ENCODE measurements at regions not wholly inside any gene's neighbourhood (a gene's known extent, or its start where the extent isn't known, plus 50 kb on each side); places are given as distances from the start of the nearest gene placed in this dataset.

DNA sequence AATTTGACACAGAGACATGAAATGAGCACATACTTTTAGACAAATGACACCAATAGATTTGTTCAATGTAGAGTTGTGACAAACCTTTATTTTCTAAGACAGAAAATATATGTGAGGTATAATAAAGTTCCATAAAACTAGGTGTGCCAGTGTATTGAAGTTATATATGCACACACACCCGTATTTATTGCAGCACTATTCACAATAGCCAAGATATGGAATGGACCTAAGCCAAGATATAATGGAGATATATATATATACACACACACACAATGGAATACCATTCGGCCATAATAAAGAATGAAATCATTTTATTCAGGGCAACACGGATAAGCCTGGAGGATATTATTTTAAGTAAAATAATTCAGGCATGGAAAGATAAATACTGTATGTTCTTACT lies 1013.5 kb downstream of the KCNT2 start:
- no peaks in the 10 kb centered on the region for H3K27me3 ChIP-seq (replicated peaks in 1 of 2; ENCODE audit: control insufficient read depth in 2 of 2, extremely low read depth in 1 of 2, insufficient read depth in 2 of 2, low read length in 1 of 2)
- peaks cover 0 to 8% (median 0%) of the 10 kb centered on the region in 3 donors for H3K9me3 Mint-ChIP-seq
- no peak overlapping the region for H3K27ac Mint-ChIP-seq
- H3K36me3 Mint-ChIP-seq = no peaks in the 10 kb centered on the region
- no peak overlapping the region for H3K27ac ChIP-seq (ENCODE audit: low read length)
- WGBS (ENCODE audit: insufficient coverage) = no CpG with 5 or more reads among the region's 3 CpGs
- no peaks in the 10 kb centered on the region for H3K4me1 Mint-ChIP-seq
- no peak for DNase-seq
- H3K9me3 ChIP-seq = no peaks in the 10 kb centered on the region
- no peak overlapping the region for H3K4me3 Mint-ChIP-seq
- no peaks in the 10 kb centered on the region for H3K4me1 ChIP-seq (ENCODE audit: control insufficient read depth in 1 of 2, extremely low read depth in 1 of 2, insufficient read depth in 2 of 2, low read length in 2 of 2)
- ChIA-PET CTCF (interaction anchor here in 1 of 2 donors (0.6 kb wide), 1 partner anchor 23 kb away, joined by 4 read pairs; no protein-coding TSS in a partner anchor), POLR2A (no interaction called here)
- no peaks in the 10 kb centered on the region for H3K36me3 ChIP-seq (ENCODE audit: control insufficient read depth in 2 of 2, extremely low read depth in 1 of 2, insufficient read depth in 1 of 2, low read length in 1 of 2)
- no peak overlapping the region for H3K4me3 ChIP-seq (ENCODE audit: control insufficient read depth in 1 of 2, extremely low read depth in 1 of 2, low read length in 1 of 2)
- ATAC-seq (replicated peaks in 1 of 4) = no peak
- no peaks in the 10 kb centered on the region for H3K27me3 Mint-ChIP-seq

DNA sequence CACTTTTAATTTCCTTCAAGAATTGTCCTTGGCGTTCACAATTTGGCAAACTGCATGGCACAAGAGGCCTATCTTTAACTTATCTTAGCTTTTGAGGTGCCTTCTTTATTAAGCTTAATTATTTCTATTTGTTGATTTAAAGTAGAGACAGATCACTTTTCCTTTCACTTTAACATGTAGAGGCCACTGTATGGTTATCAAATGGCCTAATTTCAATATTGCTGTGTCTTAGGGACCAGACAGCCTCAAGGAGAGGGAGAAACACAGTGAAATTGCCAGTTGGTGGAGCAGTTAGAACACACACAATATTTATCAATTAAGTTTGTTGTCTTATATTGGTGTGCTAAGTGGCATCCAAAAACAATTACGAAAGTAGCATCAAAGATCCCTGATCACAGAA lies 1013.9 kb downstream of the KCNT2 start:
- Histone ChIP-seq H3K27me3 (replicated peaks in 1 of 2; ENCODE audit: control insufficient read depth in 2 of 2, extremely low read depth in 1 of 2, insufficient read depth in 2 of 2, low read length in 1 of 2) (no peaks in the 10 kb centered on the region), H3K4me3 (ENCODE audit: control insufficient read depth in 1 of 2, extremely low read depth in 1 of 2, low read length in 1 of 2) (no peak overlapping the region), H3K9me3 (no peaks in the 10 kb centered on the region), H3K36me3 (ENCODE audit: control insufficient read depth in 2 of 2, extremely low read depth in 1 of 2, insufficient read depth in 1 of 2, low read length in 1 of 2) (no peaks in the 10 kb centered on the region), H3K27ac (ENCODE audit: low read length) (no peak overlapping the region), H3K4me1 (ENCODE audit: control insufficient read depth in 1 of 2, extremely low read depth in 1 of 2, insufficient read depth in 2 of 2, low read length in 2 of 2) (no peaks in the 10 kb centered on the region)
- no CpG with 5 or more reads among the region's 2 CpGs for WGBS (ENCODE audit: insufficient coverage)
- no peaks in the 10 kb centered on the region for H3K36me3 Mint-ChIP-seq
- no peak overlapping the region for H3K27ac Mint-ChIP-seq
- ChIA-PET POLR2A (no interaction called here), CTCF (no interaction called here)
- H3K9me3 Mint-ChIP-seq = peaks cover 0 to 12% (median 0%) of the 10 kb centered on the region in 3 donors
- DNase-seq (no peak), ATAC-seq (replicated peaks in 1 of 4) (no peak)
- H3K4me1 Mint-ChIP-seq = no peaks in the 10 kb centered on the region
- no peak overlapping the region for H3K4me3 Mint-ChIP-seq
- H3K27me3 Mint-ChIP-seq = no peaks in the 10 kb centered on the region

DNA sequence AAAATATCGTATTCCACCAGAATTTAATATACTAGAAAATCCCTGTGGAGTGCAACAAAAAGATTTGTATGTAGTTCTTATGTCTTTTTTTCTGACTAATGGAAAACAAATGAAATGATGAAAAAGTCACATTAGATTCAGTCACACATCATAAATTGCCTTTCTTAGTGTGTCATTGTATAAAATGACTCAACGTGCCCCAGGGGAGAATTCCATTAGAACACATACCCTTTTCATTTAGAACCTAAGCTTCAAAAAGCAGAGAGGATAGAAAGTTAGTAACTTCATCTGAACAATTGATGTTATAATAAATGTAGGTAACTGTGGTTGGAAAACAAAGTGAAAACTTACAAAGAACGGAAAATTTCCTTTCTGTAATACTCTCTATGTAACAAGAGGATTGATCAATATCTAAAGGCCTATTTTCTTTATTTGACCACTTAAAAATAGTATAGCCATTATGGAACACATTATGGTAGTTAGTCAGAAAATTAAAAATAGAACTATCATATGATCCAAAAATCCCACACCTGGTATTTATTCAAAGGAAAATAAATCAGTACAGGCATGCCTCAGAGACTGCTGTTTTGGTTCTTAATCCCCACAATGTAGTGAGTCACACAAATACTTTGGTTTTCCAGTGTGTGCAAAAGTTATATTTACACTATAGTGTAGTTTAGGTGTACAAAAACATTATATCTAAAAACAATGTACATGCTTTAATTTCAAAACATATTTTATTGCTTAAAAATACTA lies 1016.1 kb downstream of the KCNT2 start:
- Mint-ChIP-seq H3K9me3 (peaks cover 0 to 20% (median 8%) of the 10 kb centered on the region in 3 donors), H3K27ac (no peak overlapping the region), H3K4me1 (no peaks in the 10 kb centered on the region), H3K36me3 (no peaks in the 10 kb centered on the region), H3K27me3 (no peaks in the 10 kb centered on the region), H3K4me3 (no peak overlapping the region)
- no peaks in the 10 kb centered on the region for H3K36me3 ChIP-seq (ENCODE audit: control insufficient read depth in 2 of 2, extremely low read depth in 1 of 2, insufficient read depth in 1 of 2, low read length in 1 of 2)
- WGBS (ENCODE audit: insufficient coverage) = no CpG with 5 or more reads among the region's 3 CpGs
- ATAC-seq (replicated peaks in 1 of 4) = no peak
- DNase-seq = no peak
- H3K9me3 ChIP-seq = no peaks in the 10 kb centered on the region
- no peak overlapping the region for H3K27ac ChIP-seq (ENCODE audit: low read length)
- ChIA-PET CTCF (no interaction called here), POLR2A (interaction anchor here in 1 of 2 donors (0.6 kb wide), 1 partner anchor 1284 kb away, joined by 3 read pairs; no protein-coding TSS in a partner anchor)
- H3K4me1 ChIP-seq (ENCODE audit: control insufficient read depth in 1 of 2, extremely low read depth in 1 of 2, insufficient read depth in 2 of 2, low read length in 2 of 2) = no peaks in the 10 kb centered on the region
- H3K4me3 ChIP-seq (ENCODE audit: control insufficient read depth in 1 of 2, extremely low read depth in 1 of 2, low read length in 1 of 2) = no peak overlapping the region
- H3K27me3 ChIP-seq (replicated peaks in 1 of 2; ENCODE audit: control insufficient read depth in 2 of 2, extremely low read depth in 1 of 2, insufficient read depth in 2 of 2, low read length in 1 of 2) = no peaks in the 10 kb centered on the region

GRCh38 chr1:195590649-195591048 lies 1017.6 kb downstream of the KCNT2 start:
- Histone ChIP-seq H3K4me1 (ENCODE audit: control insufficient read depth in 1 of 2, extremely low read depth in 1 of 2, insufficient read depth in 2 of 2, low read length in 2 of 2) (no peaks in the 10 kb centered on the region), H3K27me3 (replicated peaks in 1 of 2; ENCODE audit: control insufficient read depth in 2 of 2, extremely low read depth in 1 of 2, insufficient read depth in 2 of 2, low read length in 1 of 2) (no peaks in the 10 kb centered on the region), H3K27ac (ENCODE audit: low read length) (no peak overlapping the region), H3K9me3 (no peaks in the 10 kb centered on the region), H3K4me3 (ENCODE audit: control insufficient read depth in 1 of 2, extremely low read depth in 1 of 2, low read length in 1 of 2) (no peak overlapping the region), H3K36me3 (ENCODE audit: control insufficient read depth in 2 of 2, extremely low read depth in 1 of 2, insufficient read depth in 1 of 2, low read length in 1 of 2) (no peaks in the 10 kb centered on the region)
- POLR2A ChIA-PET = no interaction called here
- H3K4me3 Mint-ChIP-seq = no peak overlapping the region
- peaks cover 0 to 30% (median 14%) of the 10 kb centered on the region in 3 donors for H3K9me3 Mint-ChIP-seq
- ATAC-seq (replicated peaks in 1 of 4) (no peak), DNase-seq (no peak)
- no peaks in the 10 kb centered on the region for H3K4me1 Mint-ChIP-seq
- H3K27me3 Mint-ChIP-seq = no peaks in the 10 kb centered on the region
- no peaks in the 10 kb centered on the region for H3K36me3 Mint-ChIP-seq
- CTCF ChIA-PET = no interaction called here
- no peak overlapping the region for H3K27ac Mint-ChIP-seq
- WGBS (ENCODE audit: insufficient coverage) = 100% methylated on average over 1 of the region's 3 CpGs

- no peaks in the 10 kb centered on the region for H3K27me3 Mint-ChIP-seq
- H3K4me1 ChIP-seq (ENCODE audit: control insufficient read depth in 1 of 2, extremely low read depth in 1 of 2, insufficient read depth in 2 of 2, low read length in 2 of 2) = no peaks in the 10 kb centered on the region
- POLR2A ChIA-PET = no interaction called here
- no peaks in the 10 kb centered on the region for H3K36me3 ChIP-seq (ENCODE audit: control insufficient read depth in 2 of 2, extremely low read depth in 1 of 2, insufficient read depth in 1 of 2, low read length in 1 of 2)
- H3K4me3 ChIP-seq (ENCODE audit: control insufficient read depth in 1 of 2, extremely low read depth in 1 of 2, low read length in 1 of 2) = no peak overlapping the region
- no peak for DNase-seq
- peaks cover 4 to 28% (median 16%) of the 10 kb centered on the region in 3 donors for H3K9me3 Mint-ChIP-seq
- H3K27ac ChIP-seq (ENCODE audit: low read length) = no peak overlapping the region
- no peaks in the 10 kb centered on the region for H3K27me3 ChIP-seq (replicated peaks in 1 of 2; ENCODE audit: control insufficient read depth in 2 of 2, extremely low read depth in 1 of 2, insufficient read depth in 2 of 2, low read length in 1 of 2)
- WGBS (ENCODE audit: insufficient coverage) = 71% methylated on average over 1 of the region's 2 CpGs
- no peaks in the 10 kb centered on the region for H3K4me1 Mint-ChIP-seq
- H3K4me3 Mint-ChIP-seq = no peak overlapping the region
- no peak for ATAC-seq (replicated peaks in 1 of 4)
- H3K36me3 Mint-ChIP-seq = no peaks in the 10 kb centered on the region
- no peaks in the 10 kb centered on the region for H3K9me3 ChIP-seq
- no peak overlapping the region for H3K27ac Mint-ChIP-seq
- CTCF ChIA-PET = no interaction called here
These were observed 1023.2 kb downstream of the KCNT2 start for GRCh38 chr1:195584870-195585624.

DNA sequence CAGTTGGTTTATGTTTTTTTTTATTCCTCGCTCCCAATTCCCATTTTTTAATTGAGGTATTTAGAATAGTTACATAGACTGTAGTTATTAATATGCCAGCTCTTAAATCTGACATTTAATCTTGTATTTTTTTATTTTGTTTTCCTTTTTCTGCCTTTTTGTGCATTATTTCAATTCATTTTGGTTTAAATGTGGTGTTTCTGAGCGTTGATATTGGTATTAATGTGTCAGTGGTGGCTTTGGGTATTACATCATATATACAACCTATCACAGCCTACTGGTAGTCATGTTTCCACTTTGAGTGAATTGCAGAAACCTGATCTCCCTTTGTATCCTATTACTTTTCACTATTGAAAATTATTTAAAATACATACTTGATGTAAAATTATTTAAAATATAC lies 1027.3 kb downstream of the KCNT2 start:
- ATAC-seq (replicated peaks in 1 of 4) (no peak), DNase-seq (no peak)
- Mint-ChIP-seq H3K9me3 (peaks cover 4 to 7% (median 6%) of the 10 kb centered on the region in 3 donors), H3K4me1 (no peaks in the 10 kb centered on the region), H3K4me3 (no peak overlapping the region), H3K27me3 (no peaks in the 10 kb centered on the region), H3K27ac (no peak overlapping the region), H3K36me3 (no peaks in the 10 kb centered on the region)
- WGBS (ENCODE audit: insufficient coverage) = no CpG with 5 or more reads among the region's 2 CpGs
- no peaks in the 10 kb centered on the region for H3K9me3 ChIP-seq
- CTCF ChIA-PET = no interaction called here
- no peak overlapping the region for H3K4me3 ChIP-seq (ENCODE audit: control insufficient read depth in 1 of 2, extremely low read depth in 1 of 2, low read length in 1 of 2)
- POLR2A ChIA-PET = no interaction called here
- H3K4me1 ChIP-seq (ENCODE audit: control insufficient read depth in 1 of 2, extremely low read depth in 1 of 2, insufficient read depth in 2 of 2, low read length in 2 of 2) = no peaks in the 10 kb centered on the region
- no peaks in the 10 kb centered on the region for H3K27me3 ChIP-seq (replicated peaks in 1 of 2; ENCODE audit: control insufficient read depth in 2 of 2, extremely low read depth in 1 of 2, insufficient read depth in 2 of 2, low read length in 1 of 2)
- no peak overlapping the region for H3K27ac ChIP-seq (ENCODE audit: low read length)
- no peaks in the 10 kb centered on the region for H3K36me3 ChIP-seq (ENCODE audit: control insufficient read depth in 2 of 2, extremely low read depth in 1 of 2, insufficient read depth in 1 of 2, low read length in 1 of 2)

Data from T-cell (primary cell).